NCI-H146 treated with DMSO at 0.1 percent for 48 hours (cell line): ENCODE measurements at regions not wholly inside any gene's neighbourhood (a gene's known extent, or its start where the extent isn't known, plus 50 kb on each side); places are given as distances from the start of the nearest gene placed in this dataset.

Source experiments
- DNase-seq: peaks from one replicate; lab custom pipeline; 2025; ENCODE audit not compliant: unreplicated experiment; lab: John Stamatoyannopoulos, UW

DNA sequence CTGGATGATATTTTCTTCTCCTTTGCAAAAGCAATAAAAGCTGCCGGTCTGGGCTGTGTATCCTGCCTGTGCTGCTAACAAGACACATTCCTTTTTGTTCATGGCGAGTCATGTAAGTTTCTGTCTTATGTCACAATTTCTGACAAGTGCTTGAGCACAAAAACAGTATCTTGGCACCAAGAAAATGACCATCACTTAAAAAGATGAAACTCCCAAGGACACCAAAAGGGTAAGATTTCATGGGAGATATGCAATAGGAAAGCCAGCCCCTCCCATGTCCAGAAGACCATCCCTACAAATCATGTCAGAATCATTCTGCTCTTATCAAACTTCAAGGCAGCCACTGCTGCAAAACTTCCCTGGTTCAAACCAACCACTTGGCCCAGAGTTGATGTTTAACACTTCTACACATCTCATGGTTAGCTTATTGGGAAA lies 375.4 kb upstream of the ZNF507 start:
- DNase-seq: no peak

DNA sequence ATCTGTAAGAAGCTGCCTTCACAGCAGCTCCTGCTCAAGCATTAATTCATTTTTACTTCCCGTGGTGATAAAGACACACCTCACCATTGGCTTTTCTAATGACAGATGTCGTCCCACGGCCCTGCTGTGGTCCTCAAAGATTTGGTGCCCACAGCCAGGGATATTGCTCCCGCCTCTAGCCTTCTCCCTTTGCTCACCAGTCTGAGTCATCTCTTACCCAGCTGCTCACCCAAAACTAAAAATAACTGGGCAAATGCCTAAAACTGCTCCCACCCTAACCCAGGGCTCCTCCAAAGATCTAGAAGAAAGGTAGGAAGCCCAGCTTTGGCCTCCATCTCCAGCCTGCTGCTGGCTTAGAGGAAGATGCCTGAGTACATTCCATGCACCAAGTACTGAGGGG lies 371.1 kb upstream of the ZNF507 start:
- no peak for DNase-seq

GRCh38 chr19:31974941-31975340 lies 370.5 kb upstream of the ZNF507 start:
- no peak for DNase-seq

GRCh38 chr19:31975461-31975860 lies 369.9 kb upstream of the ZNF507 start:
- DNase-seq: no peak

DNA sequence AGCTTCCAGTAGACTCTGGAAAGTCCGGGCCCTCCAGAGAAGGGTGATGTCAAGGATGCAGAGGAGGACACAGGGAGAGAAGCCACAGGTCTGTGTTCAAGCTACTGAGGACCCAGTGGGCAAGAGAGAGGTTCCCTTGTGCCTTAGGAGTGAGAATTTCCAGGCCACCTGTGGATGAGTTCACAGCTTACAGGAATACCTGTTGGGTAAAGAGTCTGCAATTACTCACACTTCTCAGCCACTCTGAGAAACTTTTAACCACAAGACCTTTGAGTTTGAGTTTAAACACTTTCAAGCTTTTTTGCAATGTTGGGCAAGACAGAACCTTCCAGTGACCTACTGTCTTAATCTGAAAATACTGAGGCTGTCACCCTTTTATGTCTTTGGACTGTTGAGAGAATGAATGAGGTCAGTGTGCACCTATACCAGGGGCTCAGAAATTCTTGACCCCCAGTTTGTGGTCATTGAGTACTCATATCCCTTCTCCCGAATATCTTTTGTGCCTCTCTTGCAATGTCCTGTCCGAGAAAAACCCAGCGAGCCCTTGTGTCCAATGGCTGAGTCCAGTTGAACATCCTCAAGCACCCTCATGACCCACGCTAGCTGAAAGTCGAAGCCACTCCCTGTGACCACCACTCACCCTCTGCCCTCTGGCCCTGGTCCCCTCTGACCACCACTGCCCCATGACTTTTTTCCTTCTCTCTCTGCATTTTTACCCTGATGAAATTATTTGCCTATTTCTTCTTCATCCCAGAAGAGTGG lies 368.5 kb upstream of the ZNF507 start:
- no peak for DNase-seq

DNA sequence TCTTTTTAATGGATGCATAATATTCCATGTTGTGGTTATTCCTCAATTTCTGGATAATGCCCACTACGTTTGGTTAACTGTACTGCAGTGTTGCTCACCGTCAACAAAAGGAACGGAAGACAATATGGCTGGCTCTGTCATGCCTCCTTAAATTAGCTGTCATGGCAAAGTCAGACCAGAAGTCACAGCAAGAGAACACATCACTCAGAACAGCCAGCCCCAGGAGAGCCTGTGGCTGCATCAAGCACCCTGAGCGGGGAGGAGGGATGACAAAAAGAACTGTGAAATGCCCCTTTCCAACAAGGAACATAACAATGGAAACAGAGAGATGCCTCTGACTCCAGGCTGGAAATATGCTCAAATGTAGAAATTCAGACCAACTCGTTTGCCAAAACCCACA lies 366.0 kb upstream of the ZNF507 start:
- DNase-seq: no peak

GRCh38 chr19:31979949-31980670 lies 365.3 kb upstream of the ZNF507 start:
- no peak for DNase-seq

GRCh38 chr19:31980796-31981195 lies 364.6 kb upstream of the ZNF507 start:
- DNase-seq: no peak

- no peak for DNase-seq
Measured at GRCh38 chr19:31981545-31981944, 363.9 kb upstream of the ZNF507 start.

- DNase-seq: no peak
Measured at GRCh38 chr19:31983647-31984046, 361.8 kb upstream of the ZNF507 start.

DNA sequence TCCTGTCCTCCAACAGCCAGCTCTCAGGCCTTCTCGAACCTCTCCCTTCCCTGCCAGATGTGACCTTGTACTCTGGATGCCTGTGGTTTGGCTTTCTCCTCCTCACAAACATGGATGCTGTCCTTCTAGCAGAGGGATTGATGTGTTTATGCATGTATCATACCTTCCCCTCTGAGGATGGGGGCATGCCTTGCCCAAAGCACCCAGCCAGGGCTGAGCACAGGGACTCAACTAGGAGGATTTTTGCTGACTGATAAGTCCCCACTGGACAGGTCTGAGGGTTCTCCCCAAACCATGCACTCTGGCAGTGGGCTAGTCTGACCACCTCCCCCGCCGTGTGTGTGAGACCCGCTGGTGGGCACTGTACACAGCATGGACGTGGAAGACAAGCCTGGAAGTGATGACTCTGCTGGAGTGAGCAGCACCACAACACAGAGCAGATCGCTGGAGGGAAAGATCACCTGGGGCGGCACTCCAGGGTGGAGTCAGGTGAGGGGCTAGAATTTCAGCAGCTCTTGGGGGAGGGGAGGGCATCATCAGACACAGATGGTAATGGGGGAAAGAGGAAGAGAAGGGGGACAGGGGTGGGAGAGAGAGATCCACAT lies 360.3 kb upstream of the ZNF507 start:
- no peak for DNase-seq

DNA sequence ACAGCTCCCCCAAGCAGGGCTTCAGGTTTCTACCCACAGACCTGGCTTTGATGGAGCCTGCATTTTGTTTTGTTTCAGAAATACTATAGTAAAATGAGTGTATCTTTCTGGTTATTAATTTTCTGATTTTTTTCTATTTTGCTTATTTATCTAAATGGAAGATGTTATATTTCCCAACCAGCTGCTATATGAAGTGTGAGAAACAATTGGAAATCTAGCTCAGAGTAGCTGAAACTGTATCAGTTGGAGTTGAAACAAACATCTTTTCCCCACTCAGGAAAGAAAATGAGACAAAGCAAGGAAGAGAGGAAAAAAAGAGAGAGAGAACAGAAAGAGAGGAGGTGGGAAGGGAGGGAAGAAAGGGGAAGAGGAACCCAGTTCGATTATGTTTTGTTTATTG lies 358.5 kb upstream of the ZNF507 start:
- no peak for DNase-seq

- no peak for DNase-seq
Measured at GRCh38 chr19:31988256-31988655, 357.2 kb upstream of the ZNF507 start.

- no peak for DNase-seq
Measured at GRCh38 chr19:31991984-31992655, 353.3 kb upstream of the ZNF507 start.

DNA sequence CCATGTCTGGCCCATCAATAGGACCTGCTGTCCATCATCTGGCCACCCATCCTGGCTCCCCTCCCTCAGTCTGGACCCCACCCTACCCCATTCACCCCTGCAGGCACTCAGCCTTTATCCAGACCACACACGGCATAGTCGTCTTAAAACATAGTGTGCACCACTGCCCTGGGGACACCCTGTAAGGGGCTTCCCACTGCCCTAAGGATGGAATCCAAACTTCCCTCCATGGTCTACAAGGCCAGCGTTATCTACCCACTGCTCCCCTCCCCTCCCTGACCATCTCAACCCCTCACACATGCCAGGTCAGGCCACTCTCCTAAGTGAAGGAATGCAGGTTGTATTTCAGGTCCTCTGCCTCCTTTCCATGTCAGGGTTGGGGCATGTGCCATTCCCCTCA lies 352.7 kb upstream of the ZNF507 start:
- DNase-seq: no peak

- no peak for DNase-seq
Measured at GRCh38 chr19:31995546-31995945, 349.9 kb upstream of the ZNF507 start.

DNA sequence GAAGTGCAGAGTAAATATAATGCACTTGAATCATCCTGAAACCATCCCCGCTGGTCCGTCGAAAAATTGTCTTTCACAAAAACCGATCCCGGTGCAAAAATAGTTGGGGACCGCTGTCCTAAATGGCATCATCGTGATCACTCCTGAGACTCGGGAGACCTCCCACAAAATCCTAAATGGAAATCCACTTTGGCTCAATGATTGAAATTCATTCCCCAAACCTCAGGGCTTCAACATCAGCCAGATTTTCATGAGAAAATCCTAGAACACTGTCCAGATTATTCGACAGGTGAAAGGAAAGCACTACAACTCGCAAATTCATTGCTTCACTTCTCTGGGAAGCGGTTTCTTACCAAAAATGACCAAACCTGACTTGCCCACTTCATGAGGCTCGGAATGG lies 335.3 kb upstream of the ZNF507 start:
- no peak for DNase-seq

GRCh38 chr19:32012206-32012605 lies 333.2 kb upstream of the ZNF507 start:
- no peak for DNase-seq

DNA sequence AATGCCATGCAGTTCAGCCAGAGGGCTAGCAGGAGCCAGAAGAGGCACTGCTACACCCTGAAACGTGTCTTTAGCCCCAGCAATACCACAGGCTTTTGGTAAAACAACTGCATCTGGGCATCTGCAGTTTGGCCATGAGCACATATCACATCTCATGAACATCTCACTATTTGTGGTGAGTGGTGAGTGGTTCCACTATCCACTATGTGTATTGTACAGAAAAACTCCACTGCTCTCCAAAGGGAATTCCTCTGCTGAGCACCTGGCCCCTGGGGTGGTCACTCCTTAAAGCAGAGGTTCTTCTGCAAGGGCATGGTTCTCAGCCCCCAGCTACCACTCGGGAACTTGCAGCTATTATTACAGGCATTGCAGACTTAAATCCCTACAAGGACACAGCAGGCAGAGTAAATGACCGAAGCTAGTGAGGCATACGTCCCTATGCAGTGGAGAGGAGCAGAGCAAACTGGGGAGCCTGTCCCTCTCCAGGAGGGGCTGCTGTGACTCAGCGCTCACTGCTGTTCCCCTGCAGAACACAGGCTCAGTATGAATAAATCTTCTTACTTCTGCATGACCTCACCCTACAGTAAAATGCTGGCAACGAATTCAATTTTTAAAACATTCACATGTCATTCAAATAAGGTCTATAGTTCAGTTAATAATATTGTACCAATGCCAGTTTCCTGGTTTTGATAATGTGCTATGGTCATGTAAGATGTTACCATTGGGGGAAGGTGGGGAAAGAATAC lies 332.4 kb upstream of the ZNF507 start:
- DNase-seq: no peak

DNA sequence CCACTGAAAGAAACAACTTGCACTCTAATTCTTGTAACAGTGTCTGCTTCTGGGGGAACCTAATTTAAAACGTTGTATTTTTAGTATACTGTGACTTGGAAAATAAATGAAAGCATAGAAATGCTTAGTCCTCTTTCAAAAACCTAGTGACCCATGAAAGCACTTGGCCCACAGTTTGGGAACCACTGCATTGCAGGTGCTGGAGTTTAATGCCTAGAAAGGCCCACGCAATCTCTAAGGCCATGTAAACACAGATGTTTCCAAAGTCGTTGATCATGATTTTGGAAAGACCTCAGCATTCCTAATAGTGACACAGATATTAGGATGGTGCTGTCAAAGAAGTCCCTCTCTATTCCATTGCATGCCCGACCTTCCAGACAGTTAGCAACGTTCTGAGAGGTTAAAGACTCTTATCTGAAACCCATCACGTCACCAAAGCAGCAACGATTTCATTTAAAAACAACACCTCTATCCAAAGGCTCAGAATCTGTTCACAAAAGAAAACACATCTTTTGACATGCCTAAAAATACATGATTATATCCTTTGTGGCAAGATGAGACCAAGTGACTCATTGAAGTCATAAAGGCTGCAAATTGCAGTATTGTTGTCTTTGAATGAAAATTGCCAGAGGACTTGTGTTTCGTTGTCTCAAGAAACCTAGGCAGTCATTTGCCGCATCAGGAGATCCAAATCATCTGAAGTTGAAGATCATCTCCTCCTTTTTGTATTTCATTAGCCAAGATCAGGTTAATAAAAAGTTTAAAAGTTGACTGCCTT lies 328.0 kb upstream of the ZNF507 start:
- no peak for DNase-seq
